ENCODE measurements at regions not wholly inside any gene's neighbourhood (a gene's known extent, or its start where the extent isn't known, plus 50 kb on each side); places are given as distances from the start of the nearest gene placed in this dataset.

DNA sequence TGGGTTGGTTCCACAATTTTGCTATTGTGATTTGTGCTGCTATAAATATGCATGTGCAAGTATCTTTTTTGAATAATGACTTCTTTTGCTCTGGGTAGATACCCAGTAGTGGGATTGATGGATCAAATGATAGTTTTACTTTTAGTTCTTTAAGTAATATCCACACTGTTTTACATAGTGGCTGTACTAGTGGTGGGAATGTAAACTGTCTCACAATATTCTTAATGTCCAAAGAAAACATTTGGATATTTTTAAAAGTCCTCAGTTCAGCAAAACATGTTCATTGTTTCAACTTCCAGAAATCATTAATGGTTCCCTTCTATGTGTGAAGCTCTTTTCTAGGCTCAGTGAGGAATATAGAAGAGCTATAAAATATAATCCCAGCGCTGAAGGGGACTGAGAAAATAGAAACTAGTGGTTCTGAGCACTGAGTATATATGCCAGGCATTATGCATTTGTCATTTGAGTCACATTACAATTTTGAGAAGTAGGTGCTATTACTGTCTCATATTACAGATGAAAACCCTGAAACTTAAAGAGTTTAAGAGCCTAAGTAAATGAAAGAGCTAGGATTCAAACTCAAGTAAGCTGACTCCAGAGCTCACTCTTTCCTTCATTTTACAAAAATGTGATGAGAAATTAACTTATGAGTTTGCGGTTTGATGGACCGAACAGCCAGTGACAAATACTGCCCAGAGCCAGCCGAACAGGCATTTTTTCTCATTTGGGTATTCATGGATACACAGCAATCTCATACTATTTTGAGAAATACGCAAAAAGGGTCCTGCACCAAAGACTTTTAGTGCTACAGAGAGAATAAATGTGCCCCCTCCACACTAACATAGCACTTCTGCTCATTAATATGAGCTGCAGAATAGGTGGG is 250.1 kb downstream of the TBX18 start:
- H3K9me3 ChIP-seq, result no peaks in the 10 kb centered on the region
- no peak for TF ChIP-seq Cebpa-rat (IDR thresholded peaks at IDR 0.05)

GRCh38 chr6:84512391-84512790 is 252.0 kb downstream of the TBX18 start:
- Histone ChIP-seq H3K9me3 (no peaks in the 10 kb centered on the region), H3K27ac (no peak overlapping the region), H3K9ac (no peak overlapping the region), H3K27me3 (no peaks in the 10 kb centered on the region), H4K20me1 (no peaks in the 10 kb centered on the region), H3K4me2 (no peak overlapping the region), H3K36me3 (no peaks in the 10 kb centered on the region), H3K4me3 (no peak overlapping the region), H3K4me1 (no peaks in the 10 kb centered on the region)
- no peak for TF ChIP-seq Cebpa-rat (IDR thresholded peaks at IDR 0.05)

More for the DNA sequence above, 250.1 kb downstream of the TBX18 start:
- Histone ChIP-seq H3K36me3 (no peaks in the 10 kb centered on the region), H3K4me3 (no peak overlapping the region), H3K4me2 (no peak overlapping the region), H4K20me1 (no peaks in the 10 kb centered on the region), H3K27me3 (no peaks in the 10 kb centered on the region), H3K9ac (no peak overlapping the region), H3K4me1 (no peaks in the 10 kb centered on the region), H3K27ac (no peak overlapping the region)

DNA sequence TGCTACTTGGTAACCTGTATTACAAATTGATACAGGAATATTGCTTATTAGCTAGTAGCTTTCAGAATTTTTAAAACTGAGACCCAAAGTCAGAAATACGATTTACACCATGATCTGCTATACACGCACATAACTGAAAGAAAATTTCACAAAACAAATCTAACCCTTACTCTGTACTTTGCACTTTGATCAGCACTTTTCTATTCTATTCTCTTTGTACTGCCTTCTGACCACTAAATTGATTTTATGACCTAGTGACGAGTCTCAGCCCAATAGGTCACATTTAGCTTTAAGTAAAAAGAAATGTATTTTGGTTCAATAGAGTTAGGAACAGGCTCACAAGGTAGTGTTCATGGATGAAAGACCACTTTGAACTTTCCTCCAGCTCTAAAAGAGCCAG is 252.5 kb downstream of the TBX18 start:
- Histone ChIP-seq H3K9ac (no peak overlapping the region), H4K20me1 (no peaks in the 10 kb centered on the region), H3K4me3 (no peak overlapping the region), H3K36me3 (no peaks in the 10 kb centered on the region), H3K4me2 (no peak overlapping the region), H3K27ac (no peak overlapping the region), H3K27me3 (no peaks in the 10 kb centered on the region), H3K9me3 (no peaks in the 10 kb centered on the region), H3K4me1 (no peaks in the 10 kb centered on the region)
- TF ChIP-seq Cebpa-rat (IDR thresholded peaks at IDR 0.05), result no peak

DNA sequence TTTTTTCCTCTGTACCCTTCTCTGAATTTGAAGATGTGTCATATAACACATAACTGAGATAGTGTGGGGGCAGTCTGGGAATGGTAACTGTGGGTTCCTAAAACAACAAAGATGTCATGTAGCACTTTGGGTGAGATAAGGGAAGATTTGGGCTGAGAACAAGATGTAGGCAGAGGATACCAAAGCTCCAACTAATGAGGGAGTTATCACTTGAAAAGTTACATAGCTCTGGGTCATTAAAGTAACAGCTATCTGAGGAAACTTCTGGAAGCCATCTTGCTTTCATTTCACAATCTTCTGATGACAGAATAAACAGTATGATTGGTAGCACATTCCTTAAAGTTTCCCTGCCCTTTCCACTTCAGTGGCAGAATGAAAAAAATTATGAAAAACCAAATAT is 255.4 kb downstream of the TBX18 start:
- no peak overlapping the region for H3K4me3 ChIP-seq
- H4K20me1 ChIP-seq, result no peaks in the 10 kb centered on the region
- no peak overlapping the region for H3K27ac ChIP-seq
- no peak overlapping the region for H3K4me2 ChIP-seq
- no peaks in the 10 kb centered on the region for H3K27me3 ChIP-seq
- H3K9ac ChIP-seq, result no peak overlapping the region
- TF ChIP-seq Cebpa-rat (IDR thresholded peaks at IDR 0.05), result no peak
- no peaks in the 10 kb centered on the region for H3K4me1 ChIP-seq
- no peaks in the 10 kb centered on the region for H3K36me3 ChIP-seq
- peaks cover 5% of the 10 kb centered on the region; the same call in 1 of the 2 replicates for H3K9me3 ChIP-seq

- H3K9ac ChIP-seq, result no peak overlapping the region
- peaks cover 5% of the 10 kb centered on the region; the same call in 1 of the 2 replicates for H3K9me3 ChIP-seq
Measured at GRCh38 chr6:84508334-84508733, 256.1 kb downstream of the TBX18 start.

DNA sequence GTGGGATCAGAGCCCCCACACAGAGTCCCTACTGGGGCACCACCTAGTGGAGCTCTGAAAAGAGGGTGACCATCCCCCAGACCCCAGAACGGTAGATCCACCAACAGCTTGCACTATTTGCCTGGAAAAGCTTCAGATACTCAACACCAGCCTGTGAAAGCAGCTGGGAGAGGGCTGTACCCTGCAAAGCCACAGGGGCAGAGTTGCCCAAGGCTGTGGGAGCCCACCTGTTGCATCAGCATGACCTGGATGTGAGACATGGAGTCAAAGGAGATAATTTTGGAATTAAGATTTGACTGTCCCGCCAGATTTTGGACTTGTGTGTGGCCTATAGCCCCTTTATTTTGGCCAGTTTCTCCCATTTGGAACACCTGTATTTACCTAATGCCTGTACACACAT is 260.4 kb downstream of the TBX18 start:
- H3K9me3 ChIP-seq, result peaks cover 5% of the 10 kb centered on the region; the same call in 1 of the 2 replicates
- TF ChIP-seq Cebpa-rat (IDR thresholded peaks at IDR 0.05), result no peak
- H3K27ac ChIP-seq, result no peak overlapping the region
- H3K36me3 ChIP-seq, result no peaks in the 10 kb centered on the region
- H3K4me3 ChIP-seq, result no peak overlapping the region
- H3K4me2 ChIP-seq, result no peak overlapping the region
- no peaks in the 10 kb centered on the region for H4K20me1 ChIP-seq
- no peaks in the 10 kb centered on the region for H3K4me1 ChIP-seq
- no peaks in the 10 kb centered on the region for H3K27me3 ChIP-seq
- H3K9ac ChIP-seq, result no peak overlapping the region

More at GRCh38 chr6:84508334-84508733, 256.1 kb downstream of the TBX18 start:
- Histone ChIP-seq H3K4me2 (no peak overlapping the region), H3K27me3 (no peaks in the 10 kb centered on the region), H3K4me1 (no peaks in the 10 kb centered on the region), H3K4me3 (no peak overlapping the region), H3K36me3 (no peaks in the 10 kb centered on the region), H4K20me1 (no peaks in the 10 kb centered on the region), H3K27ac (no peak overlapping the region)
- no peak for TF ChIP-seq Cebpa-rat (IDR thresholded peaks at IDR 0.05)

DNA sequence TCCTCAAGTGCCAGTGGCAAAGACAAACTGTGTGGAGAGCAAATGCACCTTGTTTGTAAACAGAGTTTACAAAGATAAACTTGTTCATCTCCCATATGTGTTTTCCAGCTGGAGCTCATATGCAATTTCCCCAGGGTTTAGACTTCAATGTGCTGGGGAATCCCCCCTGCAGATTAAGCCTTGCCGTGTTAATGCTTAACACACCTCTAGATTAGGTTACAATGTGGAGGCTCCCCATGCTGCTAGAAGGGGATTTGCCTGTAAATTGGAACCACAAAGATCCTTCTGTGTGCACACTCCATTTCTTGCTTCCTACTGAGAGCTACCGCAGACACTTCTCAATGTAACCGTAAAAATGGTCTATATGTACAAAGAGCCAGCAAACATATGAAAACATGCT is 263.1 kb downstream of the TBX18 start:
- H4K20me1 ChIP-seq, result no peaks in the 10 kb centered on the region
- H3K4me2 ChIP-seq, result no peak overlapping the region
- no peaks in the 10 kb centered on the region for H3K36me3 ChIP-seq
- TF ChIP-seq Cebpa-rat (IDR thresholded peaks at IDR 0.05), result no peak
- H3K9ac ChIP-seq, result no peak overlapping the region
- no peak overlapping the region for H3K4me3 ChIP-seq
- no peak overlapping the region for H3K27ac ChIP-seq
- no peaks in the 10 kb centered on the region for H3K4me1 ChIP-seq
- peaks cover 5% of the 10 kb centered on the region; the same call in 1 of the 2 replicates for H3K9me3 ChIP-seq
- H3K27me3 ChIP-seq, result no peaks in the 10 kb centered on the region

- no peaks in the 10 kb centered on the region for H3K4me1 ChIP-seq
- H3K4me2 ChIP-seq, result no peak overlapping the region
- H4K20me1 ChIP-seq, result no peaks in the 10 kb centered on the region
- TF ChIP-seq Cebpa-rat (IDR thresholded peaks at IDR 0.05), result no peak
- H3K27ac ChIP-seq, result no peak overlapping the region
- no peak overlapping the region for H3K9ac ChIP-seq
- no peaks in the 10 kb centered on the region for H3K9me3 ChIP-seq
- H3K4me3 ChIP-seq, result no peak overlapping the region
- H3K27me3 ChIP-seq, result no peaks in the 10 kb centered on the region
- no peaks in the 10 kb centered on the region for H3K36me3 ChIP-seq
Measured at GRCh38 chr6:84500726-84501125, 263.7 kb downstream of the TBX18 start.

DNA sequence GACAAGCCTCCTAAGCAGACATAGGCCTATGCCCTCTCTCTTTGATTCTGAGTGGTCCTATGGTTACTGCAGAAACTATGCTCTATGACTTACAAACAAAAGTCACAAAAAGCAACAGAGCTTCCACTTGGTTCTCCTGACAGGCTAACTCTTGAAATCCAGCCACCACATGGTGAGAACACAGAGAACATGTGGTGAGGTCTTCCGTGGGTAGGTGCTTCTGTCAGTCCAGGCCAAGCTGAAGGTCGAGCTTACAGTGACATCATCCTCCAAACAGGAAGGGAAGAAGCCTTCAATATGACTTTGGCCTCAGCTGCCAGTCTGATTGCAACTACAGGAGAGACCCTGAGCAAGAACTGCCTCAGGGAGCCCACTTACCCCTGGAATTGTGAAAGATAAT is 265.5 kb downstream of the TBX18 start:
- Histone ChIP-seq H3K4me3 (no peak overlapping the region), H3K4me1 (no peaks in the 10 kb centered on the region), H3K9ac (no peak overlapping the region), H4K20me1 (no peaks in the 10 kb centered on the region), H3K4me2 (no peak overlapping the region), H3K36me3 (no peaks in the 10 kb centered on the region), H3K9me3 (no peaks in the 10 kb centered on the region), H3K27ac (no peak overlapping the region), H3K27me3 (no peaks in the 10 kb centered on the region)
- no peak for TF ChIP-seq Cebpa-rat (IDR thresholded peaks at IDR 0.05)

GRCh38 chr6:84492241-84493165 is 265.1 kb upstream of the CEP162 start:
- no peaks in the 10 kb centered on the region for H3K9me3 ChIP-seq
- no peak for TF ChIP-seq Cebpa-rat (IDR thresholded peaks at IDR 0.05)
- no peaks in the 10 kb centered on the region for H3K27me3 ChIP-seq
- H4K20me1 ChIP-seq, result no peaks in the 10 kb centered on the region
- no peak overlapping the region for H3K27ac ChIP-seq
- H3K36me3 ChIP-seq, result no peaks in the 10 kb centered on the region
- H3K4me2 ChIP-seq, result no peak overlapping the region
- no peak overlapping the region for H3K4me3 ChIP-seq
- H3K9ac ChIP-seq, result no peak overlapping the region
- no peaks in the 10 kb centered on the region for H3K4me1 ChIP-seq
